ENCODE measurements at regions not wholly inside any gene's neighbourhood (a gene's known extent, or its start where the extent isn't known, plus 50 kb on each side); places are given as distances from the start of the nearest gene placed in this dataset.

GRCh38 chr4:36785973-36786372 is 458.6 kb upstream of the NWD2 start:
- H3K9me3 ChIP-seq (ENCODE audit: low read length): no peaks in the 10 kb centered on the region
- H3K4me2 ChIP-seq (ENCODE audit: low read length): no peak overlapping the region
- H3K36me3 ChIP-seq (ENCODE audit: insufficient read depth, low read length): no peaks in the 10 kb centered on the region
- H3K27me3 ChIP-seq (ENCODE audit: insufficient read depth, low read depth, low read length): no peaks in the 10 kb centered on the region
- no peak overlapping the region for H3K4me3 ChIP-seq (ENCODE audit: low read length)
- H3K9me2 ChIP-seq (ENCODE audit: insufficient read depth, low read length): no peaks in the 10 kb centered on the region
- H4K20me1 ChIP-seq (ENCODE audit: insufficient read depth): no peaks in the 10 kb centered on the region
- no peak overlapping the region for H2AFZ ChIP-seq (ENCODE audit: low read depth, low read length)
- no peak overlapping the region for H3K9ac ChIP-seq (ENCODE audit: low read length)
- no peaks in the 10 kb centered on the region for H3K79me2 ChIP-seq (replicated peaks; ENCODE audit: insufficient read depth, low read length)
- no peak overlapping the region for H3K27ac ChIP-seq (ENCODE audit: low read length)
- no peaks in the 10 kb centered on the region for H3F3A ChIP-seq (ENCODE audit: insufficient read depth, low read length, poor library complexity, severe bottlenecking)
- TF ChIP-seq POLR2AphosphoS5 (IDR thresholded peaks at IDR 0.05): no peak
- TF ChIP-seq SMC3 (conservative IDR thresholded peaks at IDR 0.05; ENCODE audit: poor library complexity): no peak
- no peak for TF ChIP-seq RAD21 (conservative IDR thresholded peaks at IDR 0.05)
- TF ChIP-seq REST (IDR thresholded peaks at IDR 0.05; ENCODE audit: borderline replicate concordance): no peak
- no peak for TF ChIP-seq MXI1 (conservative IDR thresholded peaks at IDR 0.05; ENCODE audit: poor library complexity, severe bottlenecking)
- no peak for TF ChIP-seq EZH2 (IDR thresholded peaks at IDR 0.05; ENCODE audit: borderline replicate concordance, insufficient read depth, low read length, poor library complexity, severe bottlenecking)
- no peak for TF ChIP-seq CTCF (IDR thresholded peaks at IDR 0.05; ENCODE audit: poor library complexity, severe bottlenecking)
- no peak for TF ChIP-seq EP300 (conservative IDR thresholded peaks at IDR 0.05; ENCODE audit: poor library complexity, severe bottlenecking)
- TF ChIP-seq TAF1 (IDR thresholded peaks at IDR 0.05; ENCODE audit: low read depth): no peak

- H3K4me2 ChIP-seq (ENCODE audit: low read length): no peak overlapping the region
- no peaks in the 10 kb centered on the region for H3K27me3 ChIP-seq (ENCODE audit: insufficient read depth, low read depth, low read length)
- H3F3A ChIP-seq (ENCODE audit: insufficient read depth, low read length, poor library complexity, severe bottlenecking): no peaks in the 10 kb centered on the region
- H3K27ac ChIP-seq (ENCODE audit: low read length): no peak overlapping the region
- no peaks in the 10 kb centered on the region for H4K20me1 ChIP-seq (ENCODE audit: insufficient read depth)
- no peak overlapping the region for H3K9ac ChIP-seq (ENCODE audit: low read length)
- no peaks in the 10 kb centered on the region for H3K36me3 ChIP-seq (ENCODE audit: insufficient read depth, low read length)
- no peaks in the 10 kb centered on the region for H3K79me2 ChIP-seq (replicated peaks; ENCODE audit: insufficient read depth, low read length)
- H2AFZ ChIP-seq (ENCODE audit: low read depth, low read length): no peak overlapping the region
- TF ChIP-seq MXI1 (conservative IDR thresholded peaks at IDR 0.05; ENCODE audit: poor library complexity, severe bottlenecking): no peak
- no peak for TF ChIP-seq REST (IDR thresholded peaks at IDR 0.05; ENCODE audit: borderline replicate concordance)
- TF ChIP-seq EZH2 (IDR thresholded peaks at IDR 0.05; ENCODE audit: borderline replicate concordance, insufficient read depth, low read length, poor library complexity, severe bottlenecking): no peak
- no peak for TF ChIP-seq EP300 (conservative IDR thresholded peaks at IDR 0.05; ENCODE audit: poor library complexity, severe bottlenecking)
- no peak for TF ChIP-seq POLR2AphosphoS5 (IDR thresholded peaks at IDR 0.05)
- no peak for TF ChIP-seq CTCF (IDR thresholded peaks at IDR 0.05; ENCODE audit: poor library complexity, severe bottlenecking)
- no peak for TF ChIP-seq RAD21 (conservative IDR thresholded peaks at IDR 0.05)
- no peak for TF ChIP-seq SMC3 (conservative IDR thresholded peaks at IDR 0.05; ENCODE audit: poor library complexity)
- no peak for TF ChIP-seq TAF1 (IDR thresholded peaks at IDR 0.05; ENCODE audit: low read depth)
- no peak overlapping the region for H3K4me3 ChIP-seq (ENCODE audit: low read length)
- no peaks in the 10 kb centered on the region for H3K9me3 ChIP-seq (ENCODE audit: low read length)
- H3K9me2 ChIP-seq (ENCODE audit: insufficient read depth, low read length): no peaks in the 10 kb centered on the region
Observed at GRCh38 chr4:36786519-36786918, 458.0 kb upstream of the NWD2 start.

All from neural cell (in vitro differentiated cells).